B cell (primary cell): ENCODE measurements at regions not wholly inside any gene's neighbourhood (a gene's known extent, or its start where the extent isn't known, plus 50 kb on each side); places are given as distances from the start of the nearest gene placed in this dataset.

Source experiments
- ATAC-seq: fragments of 200-7000 bp; cut with Tn5 transposase; one replicate; pipeline ENCODE4 v1.10.0; 2021; ENCODE audit warnings: low read depth, mild to moderate bottlenecking, moderate number of reproducible peaks, moderate library complexity
- CTCF ChIA-PET: fragments of 350-600 bp; sonication (Branson Sonifier 250); formaldehyde crosslinking; loops from one replicate; lab custom pipeline; 2021; ENCODE audit warnings: antibody characterized with exemption, inconsistent platforms; lab: Charles Lee
- POLR2A ChIA-PET: fragments of 350-600 bp; sonication (Branson Sonifier 250); formaldehyde crosslinking; loops from one replicate; lab custom pipeline; 2021; ENCODE audit warnings: antibody characterized with exemption; lab: Charles Lee
- DNase-seq: peaks from one replicate; pipeline ENCODE4 v3.0.0; 2013
- H2AFZ ChIP-seq: 2 replicates; pipeline ENCODE4 v1.6.1; 2012; ENCODE audit warnings: mild to moderate bottlenecking, low read depth, low read length; ENCODE audit not compliant: insufficient read depth, poor library complexity, severe bottlenecking
- H3K27ac ChIP-seq, 2 donors: 1 replicate in 1 of 2; 2 replicates in 1 of 2; pipeline ENCODE4 v1.5.1; 2012 to 2013; ENCODE audit warnings: low read length in 2 of 2, mild to moderate bottlenecking in 2 of 2, moderate library complexity in 1 of 2
- H3K27me3 ChIP-seq, 4 experiments: fragments of 200-600 bp in 1 of 4; sonication (generic) in 1 of 4; replicated peaks in 1 of 4; 1 replicate in 2 of 4; 2 replicates in 2 of 4; pipeline versions ENCODE4 v1.6.1 to v1.7.0; 2013 to 2016; ENCODE audit warnings: low read length in 3 of 4, mild to moderate bottlenecking in 2 of 4, mixed read lengths in 1 of 4, moderate library complexity in 1 of 4; ENCODE audit not compliant: insufficient read depth in 4 of 4, control insufficient read depth in 3 of 4; ENCODE audit errors: control extremely low read depth in 1 of 4
- H3K36me3 ChIP-seq, 2 experiments: replicated peaks in 1 of 2; 1 replicate in 1 of 2; 2 replicates in 1 of 2; pipeline versions ENCODE4 v1.6.1 to v1.7.1; 2013; ENCODE audit warnings: low read length in 1 of 2; ENCODE audit not compliant: insufficient read depth in 2 of 2, control insufficient read depth in 1 of 2; ENCODE audit errors: control extremely low read depth in 1 of 2, extremely low read depth in 1 of 2
- H3K4me1 ChIP-seq, 2 donors: fragments of 200-600 bp in 1 of 2; sonication (generic) in 1 of 2; 1 replicate in 1 of 2; 2 replicates in 1 of 2; pipeline versions ENCODE4 v1.5.1 to v1.6.1; 2013 to 2017; ENCODE audit warnings: low read length in 2 of 2; ENCODE audit not compliant: control insufficient read depth in 2 of 2, insufficient read depth in 2 of 2
- H3K4me2 ChIP-seq: replicated peaks from 2 replicates; pipeline ENCODE3; 2012; ENCODE audit warnings: mild to moderate bottlenecking, low read depth, low read length; ENCODE audit not compliant: poor library complexity, severe bottlenecking
- H3K4me3 ChIP-seq, 5 experiments: fragments of 200-600 bp in 1 of 5; sonication (generic) in 1 of 5; 1 replicate in 3 of 5; 2 replicates in 2 of 5; pipeline versions ENCODE4 v1.5.1 to v1.7.0; 2011 to 2016; ENCODE audit warnings: low read length in 4 of 5, mild to moderate bottlenecking in 4 of 5, low read depth in 2 of 5, control low read depth in 1 of 5, moderate library complexity in 1 of 5; ENCODE audit not compliant: insufficient read depth in 1 of 5; ENCODE audit errors: control extremely low read depth in 1 of 5, extremely low read depth in 1 of 5
- H3K79me2 ChIP-seq: fragments of 200-600 bp; sonication (generic); one replicate; pipeline ENCODE4 v1.6.0; 2016; ENCODE audit warnings: low read length; ENCODE audit not compliant: control insufficient read depth, insufficient read depth
- H3K9ac ChIP-seq: fragments of 200-600 bp; sonication (generic); 2 replicates; pipeline ENCODE4 v1.6.1; 2017; ENCODE audit warnings: mild to moderate bottlenecking, low read length, moderate library complexity
- H3K9me3 ChIP-seq, 3 donors: one replicate each; pipeline versions ENCODE4 v1.6.1 to v1.7.1; 2013; ENCODE audit warnings: low read length in 2 of 3; ENCODE audit not compliant: control insufficient read depth in 2 of 3, insufficient read depth in 1 of 3; ENCODE audit errors: control extremely low read depth in 1 of 3
- H4K20me1 ChIP-seq: 2 replicates; pipeline ENCODE4 v1.6.0; 2012; ENCODE audit warnings: mild to moderate bottlenecking, low read length; ENCODE audit not compliant: insufficient read depth, control insufficient read depth, poor library complexity, severe bottlenecking
- H3K27ac Mint-ChIP-seq: one replicate; pipeline ENCODE4 v1.8.0; 2021; ENCODE audit warnings: mixed read lengths
- H3K27me3 Mint-ChIP-seq: one replicate; pipeline ENCODE4 v1.8.0; 2021; ENCODE audit warnings: mixed read lengths
- H3K4me1 Mint-ChIP-seq: one replicate; pipeline ENCODE4 v1.8.0; 2021; ENCODE audit warnings: mixed read lengths
- H3K4me3 Mint-ChIP-seq: one replicate; pipeline ENCODE4 v1.8.0; 2021; ENCODE audit warnings: mixed read lengths
- H3K9me3 Mint-ChIP-seq: one replicate; pipeline ENCODE4 v1.8.0; 2022; ENCODE audit warnings: mixed read lengths; ENCODE audit not compliant: insufficient read depth
- EZH2 ChIP-seq: IDR thresholded peaks from 2 replicates; pipeline ENCODE4 v1.6.1; 2012; ENCODE audit warnings: borderline replicate concordance, low read depth, mild to moderate bottlenecking, moderate library complexity, low read length; ENCODE audit not compliant: insufficient read depth, poor library complexity, severe bottlenecking
- WGBS: methylation state at CpG from one replicate; pipeline ENCODE4 v1.1.5; 2013; ENCODE audit warnings: missing lambda C conversion rate; ENCODE audit not compliant: insufficient coverage; 5-methylcytosine and 5-hydroxymethylcytosine counted together
- intact Hi-C: fragments of 100-400 bp; cut with micrococcal nuclease; formaldehyde crosslinking; loops from one replicate; pipeline ENCODE4 v1.10.0; 2022
- TF ChIP-seq, protein P1 (sequence below): fragments of 200-600 bp; IDR thresholded peaks from one replicate; pipeline ENCODE4 v1.8.0; 2022; ENCODE audit warnings: antibody characterized with exemption, mild to moderate bottlenecking

DNA sequence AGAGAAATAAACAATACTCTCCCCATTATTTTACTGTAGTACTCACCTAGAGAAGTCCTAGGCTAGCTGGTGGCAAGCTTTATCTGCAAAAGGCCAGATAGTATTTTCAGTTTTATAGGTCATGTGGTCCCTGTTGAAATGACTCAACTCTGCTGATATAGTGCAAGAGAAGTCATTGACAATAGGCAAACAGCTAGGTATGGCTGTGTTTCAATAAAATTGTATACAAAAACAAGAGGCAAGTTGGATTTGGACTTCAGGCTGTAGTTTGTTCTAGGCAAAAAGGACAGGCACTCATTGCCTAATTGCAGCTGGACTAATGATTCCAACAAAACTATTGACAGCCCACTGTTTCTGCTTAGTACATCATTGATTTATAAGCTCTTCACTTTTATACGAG, 328.0 kb upstream of the PDZRN3 start:
- TF ChIP-seq EZH2 = no peak
- TF ChIP-seq, protein P1, sequence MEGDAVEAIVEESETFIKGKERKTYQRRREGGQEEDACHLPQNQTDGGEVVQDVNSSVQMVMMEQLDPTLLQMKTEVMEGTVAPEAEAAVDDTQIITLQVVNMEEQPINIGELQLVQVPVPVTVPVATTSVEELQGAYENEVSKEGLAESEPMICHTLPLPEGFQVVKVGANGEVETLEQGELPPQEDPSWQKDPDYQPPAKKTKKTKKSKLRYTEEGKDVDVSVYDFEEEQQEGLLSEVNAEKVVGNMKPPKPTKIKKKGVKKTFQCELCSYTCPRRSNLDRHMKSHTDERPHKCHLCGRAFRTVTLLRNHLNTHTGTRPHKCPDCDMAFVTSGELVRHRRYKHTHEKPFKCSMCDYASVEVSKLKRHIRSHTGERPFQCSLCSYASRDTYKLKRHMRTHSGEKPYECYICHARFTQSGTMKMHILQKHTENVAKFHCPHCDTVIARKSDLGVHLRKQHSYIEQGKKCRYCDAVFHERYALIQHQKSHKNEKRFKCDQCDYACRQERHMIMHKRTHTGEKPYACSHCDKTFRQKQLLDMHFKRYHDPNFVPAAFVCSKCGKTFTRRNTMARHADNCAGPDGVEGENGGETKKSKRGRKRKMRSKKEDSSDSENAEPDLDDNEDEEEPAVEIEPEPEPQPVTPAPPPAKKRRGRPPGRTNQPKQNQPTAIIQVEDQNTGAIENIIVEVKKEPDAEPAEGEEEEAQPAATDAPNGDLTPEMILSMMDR = no peak
- no peaks in the 10 kb centered on the region for H3K27me3 Mint-ChIP-seq

DNA sequence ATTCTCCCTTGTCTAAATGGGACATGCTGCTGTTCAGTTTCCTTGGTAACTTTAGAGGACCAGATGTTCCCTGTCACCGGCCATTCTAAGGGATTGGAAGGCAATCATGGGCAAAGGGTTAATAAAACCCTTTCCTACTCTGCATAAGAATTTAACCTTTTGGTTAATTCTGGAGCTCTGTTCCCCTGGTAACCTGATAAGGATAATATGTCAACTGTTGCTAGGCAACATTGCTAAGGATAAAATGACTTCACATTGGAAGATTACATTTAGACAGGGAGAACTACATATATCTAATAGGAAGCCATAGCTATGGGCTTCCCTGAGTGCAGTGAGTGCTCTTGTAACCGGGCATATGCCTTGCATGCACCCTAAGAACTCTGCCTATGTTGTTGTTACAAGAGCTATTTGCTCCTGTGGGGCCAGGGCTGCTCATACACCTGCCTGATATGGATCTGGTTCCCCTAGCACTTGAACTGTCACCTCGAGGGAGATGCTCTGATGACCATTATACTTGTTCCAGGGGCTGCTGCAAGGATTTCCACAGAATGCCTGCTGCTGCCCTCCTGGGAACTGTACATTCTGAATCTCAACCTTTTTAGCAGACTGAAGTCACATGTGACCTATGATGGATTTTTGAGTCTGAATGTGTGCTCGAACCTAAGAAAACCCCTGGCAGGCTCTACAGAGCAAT, 326.3 kb upstream of the PDZRN3 start:
- Mint-ChIP-seq H3K27me3 (no peaks in the 10 kb centered on the region), H3K27ac (no peak overlapping the region), H3K9me3 (peaks cover 3% of the 10 kb centered on the region), H3K4me1 (no peaks in the 10 kb centered on the region), H3K4me3 (no peak overlapping the region)
- CTCF ChIA-PET = no interaction called here
- Histone ChIP-seq H3K27me3 (no peaks in the 10 kb centered on the region), H2AFZ (no peak overlapping the region), H3K27ac (no peak overlapping the region), H3K9me3 (no peaks in the 10 kb centered on the region), H4K20me1 (no peaks in the 10 kb centered on the region), H3K9ac (no peak overlapping the region), H3K36me3 (no peaks in the 10 kb centered on the region), H3K4me1 (no peaks in the 10 kb centered on the region), H3K4me2 (no peak overlapping the region), H3K4me3 (no peak overlapping the region), H3K79me2 (no peaks in the 10 kb centered on the region)
- 59% methylated on average over 3 of the region's 4 CpGs for WGBS
- DNase-seq (no peak), ATAC-seq (no peak)
- POLR2A ChIA-PET = no interaction called here
- TF ChIP-seq EZH2 = no peak
- TF ChIP-seq, protein P1 = no peak
- intact Hi-C loops = no loop called here

More for the DNA sequence above, 328.0 kb upstream of the PDZRN3 start:
- no peaks in the 10 kb centered on the region for H3K27me3 ChIP-seq
- H2AFZ ChIP-seq = no peak overlapping the region
- H3K4me1 ChIP-seq = no peaks in the 10 kb centered on the region
- H3K27ac ChIP-seq = no peak overlapping the region
- no peaks in the 10 kb centered on the region for H3K36me3 ChIP-seq
- no peaks in the 10 kb centered on the region for H3K4me1 Mint-ChIP-seq
- H3K9me3 Mint-ChIP-seq = peaks cover 6% of the 10 kb centered on the region
- no peak overlapping the region for H3K4me3 ChIP-seq
- ChIA-PET CTCF (no interaction called here), POLR2A (no interaction called here)
- H3K9ac ChIP-seq = no peak overlapping the region
- H3K27ac Mint-ChIP-seq = no peak overlapping the region
- DNase-seq = no peak
- no peak for ATAC-seq
- H4K20me1 ChIP-seq = no peaks in the 10 kb centered on the region
- no peaks in the 10 kb centered on the region for H3K9me3 ChIP-seq
- H3K79me2 ChIP-seq = no peaks in the 10 kb centered on the region
- intact Hi-C loops = no loop called here
- no CpG with 5 or more reads among the region's 1 CpG for WGBS
- H3K4me2 ChIP-seq = no peak overlapping the region
- H3K4me3 Mint-ChIP-seq = no peak overlapping the region
